ENCODE measurements at regions not wholly inside any gene's neighbourhood (a gene's known extent, or its start where the extent isn't known, plus 50 kb on each side); places are given as distances from the start of the nearest gene placed in this dataset.

- TF ChIP-seq CTCF (conservative IDR thresholded peaks at IDR 0.05; ENCODE audit: low read depth, low read length) (no peak), EZH2 (IDR thresholded peaks at IDR 0.05; ENCODE audit: borderline replicate concordance, low read depth, low read length, poor library complexity, severe bottlenecking) (no peak)
These were observed 297.0 kb upstream of the ST6GAL2 start for GRCh38 chr2:107182981-107183380.

Data from A673 (cell line).